ENCODE measurements at regions not wholly inside any gene's neighbourhood (a gene's known extent, or its start where the extent isn't known, plus 50 kb on each side); places are given as distances from the start of the nearest gene placed in this dataset.
"Not testable (repeated sequence)": the region's sequence is repeated elsewhere in the genome, so short reads cannot be mapped to it uniquely, and the experiment has no call there.

- TF ChIP-seq CTCF (IDR thresholded peaks at IDR 0.05): no peak
- DNase-seq (no peak), ATAC-seq (no peak)
- H3K27ac ChIP-seq: no peak overlapping the region
- intact Hi-C loops (cut with DNase I): no loop called here
- WGBS, 2 donors: 69 to 78% methylated on average over 3 of the region's 3 CpGs
- no peaks in the 10 kb centered on the region for H3K27me3 ChIP-seq
- no peaks in the 10 kb centered on the region for H3K4me1 ChIP-seq
- H3K9me3 ChIP-seq: peaks cover 0 to 10% (median 0%) of the 10 kb centered on the region in 11 donors
- no peak overlapping the region for H3K4me3 ChIP-seq
- no peaks in the 10 kb centered on the region for H3K36me3 ChIP-seq
These were observed 131.8 kb upstream of the GRB10 start for GRCh38 chr7:50914460-50914859.

GRCh38 chr7:50908628-50909290, 126.1 kb upstream of the GRB10 start:
- intact Hi-C loops (cut with DNase I): no loop called here
- Histone ChIP-seq H3K9me3 (peaks cover 0 to 28% (median 0%) of the 10 kb centered on the region in 11 donors), H3K36me3 (no peaks in the 10 kb centered on the region), H3K4me3 (no peak overlapping the region), H3K4me1 (no peaks in the 10 kb centered on the region), H3K27me3 (no peaks in the 10 kb centered on the region), H3K27ac (no peak overlapping the region)
- 44 to 52% methylated on average over 2 of the region's 2 CpGs for WGBS, 2 donors
- no peak for ATAC-seq
- no peak for DNase-seq
- TF ChIP-seq CTCF (IDR thresholded peaks at IDR 0.05): no peak

- intact Hi-C loops (cut with DNase I); H3K9me3 ChIP-seq; ATAC-seq; H3K36me3 ChIP-seq; H3K4me3 ChIP-seq; DNase-seq; H3K27ac ChIP-seq; H3K27me3 ChIP-seq; H3K4me1 ChIP-seq: not testable (repeated sequence)
- WGBS, 2 donors: 85 to 88% methylated on average over 28 to 29 of the region's 31 CpGs
These were observed 116.1 kb upstream of the GRB10 start for GRCh38 chr7:50898604-50899477.

GRCh38 chr7:50887061-50887460, 104.4 kb upstream of the GRB10 start:
- H3K27me3 ChIP-seq; intact Hi-C loops (cut with DNase I); ATAC-seq; H3K36me3 ChIP-seq; DNase-seq; H3K4me1 ChIP-seq; H3K27ac ChIP-seq; H3K4me3 ChIP-seq; H3K9me3 ChIP-seq: not testable (repeated sequence)
- 68 to 81% methylated on average over 6 of the region's 6 CpGs for WGBS, 2 donors

GRCh38 chr7:50872437-50872836, 89.7 kb upstream of the GRB10 start:
- H3K36me3 ChIP-seq: no peaks in the 10 kb centered on the region
- ATAC-seq: no peak
- H3K4me1 ChIP-seq: peaks cover 0 to 16% (median 0%) of the 10 kb centered on the region in 9 donors
- no peak for DNase-seq
- no peak overlapping the region for H3K27ac ChIP-seq
- intact Hi-C loops (cut with DNase I): no loop called here
- no peaks in the 10 kb centered on the region for H3K9me3 ChIP-seq
- no peak for TF ChIP-seq CTCF (IDR thresholded peaks at IDR 0.05)
- H3K27me3 ChIP-seq: no peaks in the 10 kb centered on the region
- H3K4me3 ChIP-seq: no peak overlapping the region
- WGBS, 2 donors: 83 to 93% methylated on average over 4 of the region's 4 CpGs

Measured in heart right ventricle (tissue), 16 donors.